NOMO-1 treated with DMSO at 0.1 percent for 48 hours (cell line): ENCODE measurements at regions not wholly inside any gene's neighbourhood (a gene's known extent, or its start where the extent isn't known, plus 50 kb on each side); places are given as distances from the start of the nearest gene placed in this dataset.

Experiments used
- DNase-seq: peaks from one replicate; lab custom pipeline; 2025; ENCODE audit not compliant: unreplicated experiment; lab: John Stamatoyannopoulos, UW

DNA sequence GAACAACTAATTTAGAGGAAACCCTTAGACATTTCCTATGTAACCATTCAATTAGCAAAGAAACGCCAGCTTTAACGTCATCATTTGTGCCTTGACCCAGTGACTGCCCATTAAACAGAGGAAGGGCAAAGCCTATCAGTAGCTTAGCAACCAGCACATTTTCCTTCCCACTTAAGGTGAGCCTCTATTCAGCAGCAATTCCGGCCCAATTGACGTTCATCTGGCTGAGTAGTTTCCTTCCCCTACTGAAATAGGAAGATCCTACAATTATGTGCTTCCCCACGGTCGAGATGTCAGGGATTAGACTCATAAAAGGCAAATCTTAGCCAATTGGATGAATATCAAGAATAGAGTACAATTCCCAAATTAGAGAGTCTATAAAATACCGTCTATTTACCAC, 482.1 kb upstream of the ADAMTS5 start:
- DNase-seq: no peak

DNA sequence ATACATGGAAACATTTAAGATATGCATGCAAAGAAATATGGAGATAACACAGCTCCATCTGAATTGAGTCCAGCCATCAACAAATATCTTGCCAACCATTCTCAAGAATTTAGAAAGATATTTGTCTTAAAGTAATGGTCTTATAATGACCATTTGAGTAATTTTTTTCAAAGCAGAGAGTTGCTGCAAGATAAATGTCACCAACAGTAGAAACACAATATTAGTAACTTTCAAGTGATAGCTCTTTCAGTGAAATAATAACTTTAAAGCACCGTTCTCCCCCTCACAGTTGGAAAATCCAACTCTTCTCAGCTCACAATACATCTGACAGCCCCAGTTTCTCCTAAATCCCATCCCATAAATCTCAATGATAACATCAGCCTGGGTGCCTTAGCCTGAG, 481.0 kb upstream of the ADAMTS5 start:
- DNase-seq: no peak

GRCh38 chr21:27429710-27430341, 462.9 kb upstream of the ADAMTS5 start:
- no peak for DNase-seq

DNA sequence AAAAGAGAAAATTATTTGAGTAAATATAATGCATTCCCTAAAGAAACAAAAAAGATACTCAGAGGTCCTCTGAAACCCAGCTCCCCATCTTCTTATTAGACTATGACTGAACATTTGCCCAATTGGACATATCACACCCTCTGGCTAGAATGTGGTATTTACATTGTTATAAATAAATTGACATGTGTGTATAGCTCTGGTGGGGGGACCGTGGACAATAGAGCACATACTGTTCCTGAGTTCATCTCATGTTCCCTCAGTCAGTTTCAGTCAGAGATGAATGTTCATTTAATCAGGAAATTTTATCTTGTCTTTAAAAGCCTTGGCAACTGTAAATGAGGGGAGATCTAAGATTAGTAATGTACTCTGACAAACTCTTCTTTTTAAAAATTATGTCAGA, 459.3 kb upstream of the ADAMTS5 start:
- no peak for DNase-seq

DNA sequence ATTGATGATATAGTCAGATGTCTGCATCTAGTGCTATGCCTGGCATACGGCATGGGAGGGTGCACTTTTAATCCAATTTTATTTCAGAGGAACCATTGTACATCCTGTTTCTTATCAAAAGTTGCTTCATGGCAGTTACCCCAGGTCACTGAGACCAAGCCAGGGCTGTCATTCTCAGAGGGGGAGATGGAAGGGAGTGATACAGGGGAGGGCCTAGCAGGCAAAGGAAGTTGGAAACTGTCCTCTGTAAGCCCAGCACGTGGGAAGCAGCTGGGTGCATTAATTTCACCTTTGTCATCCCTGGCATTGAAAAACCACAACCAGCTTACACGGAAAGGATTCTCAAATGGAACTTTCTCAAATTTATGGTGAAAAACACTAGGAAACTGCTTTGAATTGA, 458.7 kb upstream of the ADAMTS5 start:
- DNase-seq: no peak

DNA sequence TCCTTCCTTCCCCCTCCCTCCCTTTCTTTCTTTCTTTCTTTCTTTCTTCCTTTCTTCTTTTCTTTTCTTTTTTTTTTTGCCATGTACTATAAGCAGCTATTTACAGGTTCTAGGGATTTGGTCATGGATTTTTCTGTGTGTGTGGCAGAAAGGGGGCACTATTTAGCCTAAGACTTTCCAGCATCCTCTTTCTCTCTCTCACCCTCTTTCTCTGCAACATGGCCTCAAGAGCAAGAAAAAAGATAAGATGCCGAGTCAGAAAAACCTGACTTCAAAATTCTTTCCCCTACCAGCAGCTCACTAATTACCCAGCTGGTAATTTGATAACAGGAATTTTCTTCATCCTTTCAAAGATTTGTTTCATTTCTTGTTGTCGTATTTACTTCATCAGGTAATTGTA, 458.3 kb upstream of the ADAMTS5 start:
- DNase-seq: no peak

DNA sequence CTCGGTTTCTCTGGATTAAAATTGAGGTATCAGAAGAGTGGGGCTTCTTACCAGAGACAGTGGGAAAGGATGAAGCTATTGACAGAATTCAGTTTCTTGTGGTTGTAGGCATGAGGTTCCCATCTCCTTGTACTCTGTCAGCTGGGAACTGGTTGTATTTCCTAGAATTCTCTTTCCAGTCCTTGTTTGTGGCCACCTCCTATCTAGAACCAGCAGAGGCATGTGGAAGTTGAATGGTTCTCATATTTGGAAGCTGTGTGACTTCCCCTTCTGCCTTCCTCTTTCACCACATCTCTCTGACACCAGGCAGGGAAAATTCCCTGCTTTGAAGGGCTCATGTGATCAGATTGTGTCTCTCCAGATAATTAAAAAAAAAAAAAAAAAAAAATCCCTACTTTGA, 457.7 kb upstream of the ADAMTS5 start:
- peak; percentile 24 for DNase-seq

- no peak for DNase-seq
Measured at GRCh38 chr21:27423906-27424595, 457.2 kb upstream of the ADAMTS5 start.

DNA sequence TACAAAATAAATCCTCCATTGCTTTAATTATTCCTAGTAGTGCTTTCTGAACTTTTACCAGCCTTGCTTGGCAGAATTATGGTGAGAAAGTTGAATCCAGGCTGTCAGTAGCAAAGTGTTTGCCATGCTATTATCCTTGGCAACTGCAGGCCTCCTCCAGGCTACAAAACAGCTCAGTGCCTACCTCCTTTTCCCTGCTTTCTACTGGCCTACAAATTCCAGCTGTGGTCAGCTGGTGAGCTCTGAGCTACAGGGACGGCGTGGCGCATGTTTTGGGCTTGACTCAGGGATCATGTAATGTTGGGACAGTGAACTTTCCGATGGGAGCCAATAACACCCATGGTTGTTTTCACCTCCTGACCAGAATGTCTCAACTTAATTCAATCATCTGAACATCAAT, 456.1 kb upstream of the ADAMTS5 start:
- no peak for DNase-seq

DNA sequence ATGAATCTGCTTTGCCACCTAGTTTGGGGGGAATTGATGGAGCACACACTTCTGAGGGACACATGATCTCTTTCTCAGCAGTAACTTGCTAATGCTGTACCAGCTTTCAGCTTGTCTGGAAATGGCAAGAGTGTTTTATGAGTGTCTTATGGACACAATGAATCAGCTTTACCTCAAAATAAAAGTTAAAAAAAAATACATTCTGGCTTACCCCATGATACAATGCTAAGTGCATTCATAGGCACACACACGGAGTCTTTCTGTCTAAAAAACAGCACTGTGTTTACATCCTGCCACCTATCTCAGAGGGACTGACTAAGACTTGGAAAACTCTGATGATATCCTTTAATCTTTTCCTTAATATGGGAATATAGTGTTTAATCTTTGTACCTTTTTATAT, 455.5 kb upstream of the ADAMTS5 start:
- DNase-seq: no peak

DNA sequence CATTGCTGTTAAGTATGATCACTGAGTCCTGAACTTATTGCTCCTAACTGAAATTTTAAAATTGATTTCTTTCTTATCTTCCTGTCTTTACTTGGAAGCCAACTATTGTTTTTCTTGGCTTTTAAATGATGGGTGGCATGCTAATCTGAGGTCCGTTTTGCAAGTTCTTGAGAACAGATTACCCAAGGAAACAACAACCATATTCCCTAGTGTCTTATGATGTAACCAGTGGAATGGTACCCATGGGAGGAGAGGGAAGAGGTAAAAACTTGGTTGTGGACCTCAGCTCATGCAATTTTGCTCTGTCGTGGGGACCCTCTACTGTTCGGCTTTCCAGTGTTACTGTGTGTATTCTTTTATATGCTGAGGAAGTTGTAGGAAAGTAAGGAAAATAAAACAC, 454.8 kb upstream of the ADAMTS5 start:
- DNase-seq: no peak

DNA sequence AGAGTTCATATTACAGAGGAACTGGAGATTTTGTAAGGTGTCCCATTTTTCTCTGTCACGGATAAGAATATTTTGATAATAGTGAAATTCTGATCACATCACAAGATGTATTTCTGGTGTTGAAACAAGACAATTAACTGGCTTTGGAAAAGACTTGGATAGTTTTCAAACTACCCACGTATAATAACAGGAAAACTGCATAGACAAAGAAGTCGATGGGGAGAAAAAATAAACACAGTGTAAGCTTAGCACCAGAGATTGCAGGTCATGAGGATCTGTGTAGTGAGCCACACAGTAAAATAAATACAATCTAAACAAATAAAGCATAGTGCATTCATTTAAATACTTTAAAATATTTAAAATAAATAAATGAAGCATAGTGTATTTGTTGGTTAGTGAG, 452.3 kb upstream of the ADAMTS5 start:
- no peak for DNase-seq

DNA sequence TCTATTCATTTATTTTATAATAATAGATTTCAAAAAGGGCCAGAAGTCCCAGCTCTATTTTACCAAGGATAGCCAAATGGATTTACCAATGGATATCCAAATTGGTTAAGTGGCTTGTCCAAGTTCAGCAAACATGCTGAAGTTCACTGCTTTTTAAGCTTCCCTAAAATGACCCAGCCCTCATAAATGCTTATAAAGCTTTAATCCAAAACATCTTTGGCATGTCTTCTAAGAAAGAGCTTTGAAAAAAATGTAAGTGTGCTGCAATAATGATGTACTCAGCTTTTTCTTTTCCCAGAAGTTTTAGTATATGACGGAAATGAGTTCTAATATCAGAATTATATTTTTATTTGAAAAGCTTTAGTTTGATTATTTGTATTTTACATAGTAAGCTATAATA, 451.5 kb upstream of the ADAMTS5 start:
- DNase-seq: no peak

- no peak for DNase-seq
Measured at GRCh38 chr21:27412530-27412929, 445.6 kb upstream of the ADAMTS5 start.

DNA sequence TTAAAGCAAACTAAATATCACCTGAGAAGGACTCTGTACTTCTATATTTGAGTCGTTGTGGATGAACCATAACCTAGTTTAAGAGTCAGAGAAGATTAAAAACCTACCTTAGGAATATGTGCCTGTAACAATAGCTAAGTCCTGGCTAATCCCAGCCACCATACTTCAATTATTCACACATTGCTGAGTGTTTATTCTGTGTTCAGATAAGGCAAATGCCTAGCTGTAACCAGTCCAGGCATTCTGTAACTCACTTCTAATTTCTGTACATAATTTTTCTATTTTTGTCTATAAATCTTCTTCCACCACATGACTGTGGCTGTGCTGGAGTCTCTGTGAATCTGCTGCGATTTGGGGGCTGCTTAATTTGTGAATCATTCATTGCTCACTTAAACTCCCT, 441.9 kb upstream of the ADAMTS5 start:
- no peak for DNase-seq

DNA sequence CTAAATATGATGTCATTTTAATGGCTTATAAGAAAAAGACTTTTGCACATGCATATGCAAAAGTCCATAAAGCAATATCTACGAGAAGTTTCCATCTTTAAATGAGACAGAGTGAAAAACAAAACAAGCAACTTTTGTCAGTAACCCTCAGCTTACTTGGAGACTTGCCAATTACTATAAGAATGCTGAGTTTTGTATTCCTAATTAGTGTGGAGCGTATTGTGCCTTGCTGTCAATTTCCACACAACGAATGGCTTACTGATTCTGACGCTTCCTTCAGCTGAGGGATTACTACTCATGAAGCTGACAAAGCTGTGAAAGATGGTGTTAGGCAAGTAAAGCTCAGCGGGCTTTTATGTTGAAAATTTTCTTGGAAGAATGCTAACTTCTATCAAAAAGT, 440.4 kb upstream of the ADAMTS5 start:
- no peak for DNase-seq

DNA sequence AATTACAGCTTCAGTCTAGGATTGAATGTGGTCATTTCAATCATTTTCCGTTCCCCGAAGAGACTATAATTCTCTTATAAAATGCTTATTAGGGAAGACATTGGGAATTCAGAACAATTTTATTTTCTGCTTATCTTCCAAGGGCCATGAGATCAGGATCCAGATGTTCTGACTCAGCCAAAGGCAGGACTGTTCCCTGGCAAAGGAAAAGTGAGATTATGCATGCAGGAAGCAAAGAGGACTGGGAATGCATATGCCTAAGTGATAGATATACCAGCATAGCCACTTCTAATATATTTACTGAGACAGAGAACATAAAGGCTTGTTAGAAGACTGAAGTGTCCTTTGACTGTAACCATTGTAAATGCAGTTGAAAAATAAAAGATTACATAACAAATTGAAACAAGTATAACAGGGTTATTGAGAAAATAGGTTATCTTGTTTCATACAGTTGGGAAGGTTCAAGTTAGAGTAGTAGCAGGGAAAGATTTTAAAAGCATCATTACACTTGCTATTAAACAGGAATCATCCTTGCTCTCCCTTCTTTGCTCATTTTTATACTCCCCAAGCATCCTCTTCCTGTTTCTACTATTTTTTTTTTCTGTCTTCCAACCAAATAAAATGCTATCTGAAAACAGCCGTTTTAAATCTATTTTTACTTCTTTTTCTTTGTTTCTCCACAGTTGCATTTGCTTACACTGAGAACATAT, 439.6 kb upstream of the ADAMTS5 start:
- no peak for DNase-seq

- DNase-seq: no peak
Measured at GRCh38 chr21:27403011-27403410, 436.1 kb upstream of the ADAMTS5 start.

- DNase-seq: no peak
Measured at GRCh38 chr21:27400045-27400444, 433.2 kb upstream of the ADAMTS5 start.

DNA sequence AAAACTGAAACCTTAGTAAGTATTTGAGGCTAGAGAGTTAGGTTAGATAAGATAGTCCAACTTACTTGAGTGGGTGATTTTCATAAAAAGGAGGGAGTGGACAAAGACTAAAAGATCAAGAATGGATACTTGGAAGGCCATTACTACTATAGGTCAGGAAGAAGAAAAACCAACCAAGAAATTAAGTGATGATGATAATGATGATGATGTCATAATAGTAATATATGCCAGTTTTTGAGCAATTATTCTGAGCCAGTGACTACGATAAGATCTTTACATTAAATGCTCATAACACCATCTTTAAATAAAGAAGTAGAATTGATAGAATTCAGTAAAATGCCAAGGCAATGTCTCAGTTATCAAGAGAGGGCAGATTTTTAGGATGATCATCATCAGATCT, 430.7 kb upstream of the ADAMTS5 start:
- no peak for DNase-seq

- no peak for DNase-seq
Measured at GRCh38 chr21:27393726-27394125, 426.8 kb upstream of the ADAMTS5 start.

GRCh38 chr21:27391990-27392389, 425.1 kb upstream of the ADAMTS5 start:
- DNase-seq: no peak
